Fibroblast of pulmonary artery (primary cell): ENCODE measurements at regions not wholly inside any gene's neighbourhood (a gene's known extent, or its start where the extent isn't known, plus 50 kb on each side); places are given as distances from the start of the nearest gene placed in this dataset.

Experiments used
- DNase-seq: peaks from one replicate; pipeline ENCODE4 v3.0.0-alpha.2; 2010; ENCODE audit warnings: low read depth
- H3K4me3 ChIP-seq: replicated peaks from 2 replicates; pipeline ENCODE4 v1.5.1; 2011; ENCODE audit warnings: low read depth, mild to moderate bottlenecking, control low read depth, low read length, moderate library complexity
- TF ChIP-seq, protein P1 (sequence below): IDR thresholded peaks from 2 replicates; pipeline ENCODE4 v1.5.1; 2011; ENCODE audit warnings: mild to moderate bottlenecking, control low read depth, low read length, inconsistent platforms; ENCODE audit errors: missing control alignments

DNA sequence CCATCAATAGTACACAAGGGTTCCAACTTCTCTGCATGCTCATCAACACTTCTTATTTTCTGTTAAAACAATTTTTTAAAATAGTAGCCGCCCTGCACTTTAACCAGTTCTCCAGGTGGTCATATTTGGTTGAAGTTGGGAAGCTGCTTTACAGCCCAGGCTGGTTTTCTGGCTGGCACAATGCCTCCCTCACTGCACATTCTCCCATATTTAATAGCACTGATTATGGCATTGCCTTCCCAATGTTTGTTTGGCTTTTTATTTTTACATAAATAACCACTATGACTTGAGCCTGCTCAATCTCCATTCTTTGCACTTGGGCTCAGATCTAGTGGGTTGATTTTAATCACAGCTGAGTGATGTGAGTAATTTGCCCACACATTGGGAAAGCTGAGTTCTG lies 111.9 kb upstream of the MAP4K3 start:
- DNase-seq: no peak
- H3K4me3 ChIP-seq: no peak overlapping the region
- TF ChIP-seq, protein P1, sequence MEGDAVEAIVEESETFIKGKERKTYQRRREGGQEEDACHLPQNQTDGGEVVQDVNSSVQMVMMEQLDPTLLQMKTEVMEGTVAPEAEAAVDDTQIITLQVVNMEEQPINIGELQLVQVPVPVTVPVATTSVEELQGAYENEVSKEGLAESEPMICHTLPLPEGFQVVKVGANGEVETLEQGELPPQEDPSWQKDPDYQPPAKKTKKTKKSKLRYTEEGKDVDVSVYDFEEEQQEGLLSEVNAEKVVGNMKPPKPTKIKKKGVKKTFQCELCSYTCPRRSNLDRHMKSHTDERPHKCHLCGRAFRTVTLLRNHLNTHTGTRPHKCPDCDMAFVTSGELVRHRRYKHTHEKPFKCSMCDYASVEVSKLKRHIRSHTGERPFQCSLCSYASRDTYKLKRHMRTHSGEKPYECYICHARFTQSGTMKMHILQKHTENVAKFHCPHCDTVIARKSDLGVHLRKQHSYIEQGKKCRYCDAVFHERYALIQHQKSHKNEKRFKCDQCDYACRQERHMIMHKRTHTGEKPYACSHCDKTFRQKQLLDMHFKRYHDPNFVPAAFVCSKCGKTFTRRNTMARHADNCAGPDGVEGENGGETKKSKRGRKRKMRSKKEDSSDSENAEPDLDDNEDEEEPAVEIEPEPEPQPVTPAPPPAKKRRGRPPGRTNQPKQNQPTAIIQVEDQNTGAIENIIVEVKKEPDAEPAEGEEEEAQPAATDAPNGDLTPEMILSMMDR: no peak

DNA sequence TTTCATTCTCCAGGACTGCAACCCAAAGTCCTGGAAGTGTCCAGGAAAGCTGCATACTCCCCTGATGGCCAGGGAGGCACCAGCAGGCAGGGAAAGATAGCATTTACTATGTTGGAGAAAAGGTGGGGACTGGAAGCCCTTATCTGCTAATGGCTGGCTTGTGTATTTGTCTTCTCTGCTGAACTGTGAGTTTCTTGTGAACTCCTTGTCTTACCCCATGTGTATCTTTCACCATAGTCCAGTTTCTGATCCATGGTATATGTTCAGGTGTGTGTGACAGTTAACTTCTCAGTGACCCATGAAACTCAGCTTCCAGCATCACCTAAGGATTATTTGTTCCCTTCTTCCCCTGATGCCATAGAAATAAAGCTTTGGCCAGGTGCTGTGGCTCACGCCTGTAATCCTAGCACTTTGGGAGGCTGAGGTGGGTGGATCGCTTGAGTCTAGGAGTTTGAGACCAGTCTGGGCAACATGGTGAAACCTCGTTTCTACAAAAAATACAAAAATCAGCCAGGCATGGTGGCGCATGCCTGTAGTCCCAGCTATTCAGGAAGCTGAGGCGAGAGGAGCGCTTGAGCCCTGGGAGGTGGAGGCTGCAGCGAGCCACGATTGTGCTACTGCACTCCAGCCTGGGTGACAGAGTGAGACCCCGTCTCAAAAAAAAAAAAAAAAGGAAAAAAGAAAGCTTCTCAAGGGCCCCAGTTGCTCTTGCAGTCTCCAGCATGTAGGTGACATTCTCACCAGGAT lies 112.8 kb upstream of the MAP4K3 start:
- DNase-seq: no peak
- H3K4me3 ChIP-seq: no peak overlapping the region
- TF ChIP-seq, protein P1: no peak

DNA sequence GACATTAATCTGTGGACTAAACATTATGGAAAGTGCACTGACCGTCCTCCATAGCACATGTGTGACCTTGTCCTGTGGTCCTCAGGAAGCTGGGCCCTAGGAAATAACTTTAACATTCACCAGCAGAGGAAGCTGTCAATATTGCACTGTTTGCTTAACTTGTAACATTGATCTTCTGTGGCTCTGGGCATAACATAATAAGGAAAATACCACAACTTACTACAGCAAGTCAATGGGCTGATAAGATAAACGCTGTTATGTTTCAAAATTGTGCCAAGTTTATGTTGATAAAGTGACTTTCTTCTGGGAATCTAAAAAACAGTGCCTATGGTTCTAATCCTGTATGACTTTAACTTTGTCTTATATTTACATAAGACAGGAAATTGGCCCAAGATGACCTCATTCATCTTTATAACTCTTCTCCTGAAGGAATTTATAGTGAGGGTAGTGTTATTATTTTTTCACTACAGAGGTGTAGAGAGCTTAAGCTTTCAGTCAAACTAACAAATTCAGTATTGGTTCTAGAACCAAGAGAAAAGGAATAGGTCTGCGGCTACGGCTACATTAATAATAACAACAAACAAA lies 113.7 kb upstream of the MAP4K3 start:
- H3K4me3 ChIP-seq: no peak overlapping the region
- TF ChIP-seq, protein P1: no peak
- DNase-seq: peak; percentile 44

DNA sequence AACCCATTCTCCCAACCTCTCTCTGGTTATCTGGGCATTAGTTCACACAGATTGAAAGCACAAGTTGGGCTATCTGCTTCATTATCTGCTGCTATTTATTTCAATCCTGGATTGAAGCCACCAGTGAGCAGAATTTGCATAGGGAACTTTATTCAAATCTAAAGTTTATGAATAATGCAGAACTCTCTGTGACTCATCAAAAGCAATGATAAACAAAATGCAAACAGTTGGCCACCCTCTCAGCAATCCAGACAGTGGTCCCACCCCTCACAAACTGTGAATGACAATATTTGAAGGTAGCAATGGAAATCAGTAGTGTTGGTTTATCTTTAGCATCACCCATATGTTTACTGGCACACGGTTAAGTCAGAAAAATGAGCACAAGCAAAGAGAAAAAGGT lies 106.8 kb upstream of the TMEM178A start:
- DNase-seq: no peak
- TF ChIP-seq, protein P1: no peak
- H3K4me3 ChIP-seq: no peak overlapping the region

DNA sequence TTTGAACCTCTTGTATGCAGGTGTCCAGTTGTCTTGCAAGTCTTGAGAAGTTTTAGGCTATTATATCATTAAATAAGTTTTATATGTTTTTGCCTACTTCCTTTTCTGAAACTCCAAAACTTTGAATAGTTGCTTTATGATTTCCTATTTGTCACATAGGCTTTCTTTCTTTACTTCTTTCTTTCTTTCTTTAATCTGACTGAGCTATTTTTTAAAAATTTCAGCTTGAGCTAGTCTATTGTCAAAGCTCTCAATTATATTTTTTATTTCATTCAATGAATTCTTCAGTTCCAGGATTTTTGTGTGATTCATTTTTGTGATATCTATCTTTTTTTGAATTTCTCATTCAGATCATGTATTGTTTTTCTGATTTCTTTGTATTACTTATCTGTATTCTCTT lies 102.1 kb upstream of the TMEM178A start:
- no peak overlapping the region for H3K4me3 ChIP-seq
- DNase-seq: no peak
- TF ChIP-seq, protein P1: no peak

DNA sequence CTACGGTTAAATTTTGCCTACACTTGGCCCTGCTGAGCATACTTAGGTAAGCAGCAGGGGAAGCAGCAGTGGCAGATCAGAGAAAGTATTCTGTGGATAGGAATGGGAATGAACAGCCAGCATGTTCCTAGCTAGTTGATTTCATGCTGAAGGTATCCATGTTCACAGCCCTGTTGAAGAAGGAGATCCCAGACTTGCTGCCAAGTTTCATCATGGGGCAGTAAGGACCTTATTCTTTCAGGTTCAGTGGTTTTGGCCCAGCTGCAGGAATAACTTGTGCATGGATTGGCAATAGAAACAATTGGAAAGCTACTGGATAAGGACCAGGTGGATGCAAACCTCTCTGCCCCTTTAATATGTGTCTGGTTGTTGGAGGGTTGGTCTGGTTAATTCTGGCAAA lies 98.2 kb upstream of the TMEM178A start:
- TF ChIP-seq, protein P1: no peak
- peak; percentile 46 for DNase-seq
- no peak overlapping the region for H3K4me3 ChIP-seq

DNA sequence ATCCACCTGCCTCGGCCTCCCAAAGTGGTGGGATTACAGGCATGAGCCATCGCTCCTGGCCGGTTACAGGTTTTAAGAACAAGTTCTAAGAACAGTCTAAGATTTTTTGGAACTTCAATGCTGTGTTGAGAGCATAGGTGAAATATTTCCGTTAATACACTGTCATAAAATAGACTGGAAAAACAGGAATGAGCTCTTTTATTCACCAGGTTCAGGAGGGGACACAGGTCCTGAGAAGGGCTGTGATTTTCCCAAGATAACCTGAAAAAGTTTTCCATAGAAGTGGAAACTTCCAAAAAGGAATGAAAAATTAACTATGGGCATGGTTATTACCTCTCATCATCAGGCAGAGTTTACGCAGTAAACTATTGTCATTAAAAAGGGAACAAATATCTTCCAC lies 97.6 kb upstream of the TMEM178A start:
- H3K4me3 ChIP-seq: no peak overlapping the region
- no peak for DNase-seq
- TF ChIP-seq, protein P1: no peak
